Prostate gland (tissue), 2 donors: ENCODE measurements at regions not wholly inside any gene's neighbourhood (a gene's known extent, or its start where the extent isn't known, plus 50 kb on each side); places are given as distances from the start of the nearest gene placed in this dataset.

Experiments
- CTCF ChIP-seq, 4 experiments: fragments of 200-600 bp in 2 of 4; fragments of 450-650 bp in 2 of 4; sonication (generic) in 2 of 4; IDR thresholded peaks; 1 replicate in 3 of 4; 2 replicates in 1 of 4; pipeline ENCODE4 v1.5.1; 2016 to 2019; ENCODE audit warnings: antibody characterized with exemption in 4 of 4, mild to moderate bottlenecking in 2 of 4, moderate library complexity in 2 of 4
- POLR2A ChIP-seq: fragments of 450-650 bp; IDR thresholded peaks from one replicate; pipeline ENCODE4 v1.6.1; 2016; ENCODE audit warnings: antibody characterized with exemption, mild to moderate bottlenecking

- TF ChIP-seq CTCF (IDR thresholded peaks at IDR 0.05): no peak
- TF ChIP-seq POLR2A: no peak
These were observed 263.3 kb upstream of the KLF6 start for GRCh38 chr10:4048236-4048864.
